NCI-H226 (cell line): ENCODE measurements at regions not wholly inside any gene's neighbourhood (a gene's known extent, or its start where the extent isn't known, plus 50 kb on each side); places are given as distances from the start of the nearest gene placed in this dataset.
A peak's percentile ranks its signal among the peaks of the same experiment; 100 is the strongest.
"Not testable (repeated sequence)": the region's sequence is repeated elsewhere in the genome, so short reads cannot be mapped to it uniquely, and the experiment has no call there.

ENCODE experiments used
- DNase-seq: peaks from one replicate; pipeline ENCODE4 v3.0.0-alpha.2; 2015

DNA sequence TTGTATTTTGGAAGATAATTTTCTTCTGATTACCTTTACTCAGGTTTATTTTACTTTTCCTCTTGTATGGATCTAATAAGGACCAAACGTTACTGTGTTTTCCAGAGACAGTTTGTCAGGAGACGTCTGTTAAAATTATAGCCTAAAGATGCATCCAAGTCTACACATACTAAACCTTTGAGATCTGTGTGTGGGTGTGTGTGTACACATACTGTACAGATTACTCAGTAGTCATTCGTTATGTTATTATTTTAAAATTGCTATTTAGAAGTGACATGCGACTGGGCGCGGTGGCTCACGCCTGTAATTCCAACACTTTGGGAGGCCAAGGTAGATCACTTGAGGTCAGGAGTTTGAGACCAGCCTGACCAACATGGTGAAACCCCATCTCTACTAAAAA is 51.6 kb upstream of the CNTLN start:
- no peak for DNase-seq

DNA sequence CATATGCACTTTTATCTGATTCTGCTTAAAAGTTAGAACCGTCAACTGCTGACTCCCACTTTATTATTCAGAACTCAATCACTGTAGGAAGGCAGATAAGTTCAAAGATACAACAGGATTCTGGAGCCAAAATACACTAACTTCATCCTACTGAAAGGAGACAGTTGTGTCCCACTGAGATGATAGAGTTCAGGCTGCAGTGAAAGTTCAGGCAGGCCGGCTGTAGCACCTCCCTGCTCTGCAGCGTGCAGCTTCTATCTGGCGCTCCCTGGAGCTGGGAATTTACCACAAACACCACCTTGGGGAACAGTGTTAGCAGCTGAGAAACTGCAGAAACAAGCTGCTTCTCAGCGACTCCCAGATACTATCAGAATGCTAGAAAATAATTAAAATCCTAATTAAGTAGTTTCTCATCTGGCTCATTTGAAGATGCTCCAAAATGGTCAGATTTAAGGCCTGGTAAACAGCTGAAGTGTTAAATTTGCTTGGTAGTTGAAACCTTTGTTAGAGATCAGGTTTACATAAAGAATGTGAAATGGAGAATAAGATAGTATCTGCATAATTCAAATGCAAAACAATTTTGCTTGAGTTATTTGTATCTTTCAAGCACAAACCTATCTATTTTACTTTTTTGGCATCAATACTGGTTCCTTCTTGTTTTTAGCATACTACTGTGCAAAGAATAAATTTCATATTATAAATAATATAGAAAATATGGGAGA is 52.3 kb upstream of the CNTLN start:
- no peak for DNase-seq

GRCh38 chr9:17081814-17082213 is 53.0 kb upstream of the CNTLN start:
- no peak for DNase-seq

DNA sequence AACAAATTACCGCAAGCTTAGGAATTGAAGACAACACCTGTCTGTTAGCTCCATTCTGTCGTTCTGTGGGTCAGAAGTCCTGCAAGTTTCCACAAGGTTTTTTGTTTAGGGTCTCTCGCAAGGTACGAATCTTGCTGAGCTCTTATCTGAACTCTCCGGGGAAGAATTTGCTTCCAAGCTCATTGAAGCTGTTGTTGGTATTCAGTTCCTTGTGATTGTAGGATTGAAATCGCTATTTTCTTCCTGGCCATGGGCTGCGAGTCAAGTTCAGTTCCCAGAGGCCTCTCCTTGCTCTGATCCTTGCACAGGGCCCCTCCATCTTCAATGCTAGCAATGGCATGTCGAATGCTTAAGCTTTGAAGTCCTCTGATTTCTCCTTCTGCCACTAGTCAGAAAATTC is 53.5 kb upstream of the CNTLN start:
- no peak for DNase-seq

- no peak for DNase-seq
Observed at GRCh38 chr9:17075758-17076485, 58.9 kb upstream of the CNTLN start.

GRCh38 chr9:17075146-17075757 is 59.6 kb upstream of the CNTLN start:
- DNase-seq = no peak

- not testable (repeated sequence) for DNase-seq
Observed at GRCh38 chr9:17072563-17072962, 62.3 kb upstream of the CNTLN start.

GRCh38 chr9:17068671-17069070 is 66.2 kb upstream of the CNTLN start:
- DNase-seq = no peak

DNA sequence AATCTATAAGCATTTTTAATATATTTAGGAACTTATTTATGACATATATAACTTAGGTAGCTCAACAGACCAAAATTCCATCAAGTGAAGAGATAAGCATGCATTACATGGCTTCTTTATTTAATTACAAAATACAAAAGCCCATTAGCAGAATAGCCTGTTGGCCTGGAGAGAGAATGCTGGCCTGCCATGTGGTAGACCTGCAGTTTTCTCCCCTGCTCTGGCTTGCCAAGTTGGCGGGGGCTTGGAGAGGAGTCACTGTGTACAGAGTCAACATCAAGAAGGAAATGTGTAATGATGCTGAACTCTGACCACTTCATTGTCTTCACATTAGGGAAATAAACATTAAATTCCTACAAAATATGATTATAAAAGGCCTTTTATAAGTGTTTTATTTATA is 69.8 kb upstream of the CNTLN start:
- DNase-seq = no peak

DNA sequence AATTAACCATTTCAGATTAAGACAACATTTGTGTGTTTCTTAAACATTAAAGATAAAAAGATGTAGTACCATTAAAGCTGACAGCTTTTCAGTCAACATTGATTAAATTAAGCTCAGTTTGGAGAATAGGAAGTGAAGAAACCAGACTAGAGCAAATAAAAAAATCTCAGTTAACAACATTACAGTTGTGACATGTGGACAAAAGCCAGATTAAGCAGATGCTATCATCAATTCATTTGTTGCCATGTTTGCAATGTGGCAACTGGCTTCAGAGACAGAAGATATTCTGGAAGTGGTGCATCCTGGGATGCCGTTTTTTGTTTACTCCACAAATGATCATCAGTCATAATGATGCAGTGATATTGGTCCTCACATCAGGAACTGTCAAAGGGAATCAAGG is 70.3 kb upstream of the CNTLN start:
- DNase-seq = no peak

DNA sequence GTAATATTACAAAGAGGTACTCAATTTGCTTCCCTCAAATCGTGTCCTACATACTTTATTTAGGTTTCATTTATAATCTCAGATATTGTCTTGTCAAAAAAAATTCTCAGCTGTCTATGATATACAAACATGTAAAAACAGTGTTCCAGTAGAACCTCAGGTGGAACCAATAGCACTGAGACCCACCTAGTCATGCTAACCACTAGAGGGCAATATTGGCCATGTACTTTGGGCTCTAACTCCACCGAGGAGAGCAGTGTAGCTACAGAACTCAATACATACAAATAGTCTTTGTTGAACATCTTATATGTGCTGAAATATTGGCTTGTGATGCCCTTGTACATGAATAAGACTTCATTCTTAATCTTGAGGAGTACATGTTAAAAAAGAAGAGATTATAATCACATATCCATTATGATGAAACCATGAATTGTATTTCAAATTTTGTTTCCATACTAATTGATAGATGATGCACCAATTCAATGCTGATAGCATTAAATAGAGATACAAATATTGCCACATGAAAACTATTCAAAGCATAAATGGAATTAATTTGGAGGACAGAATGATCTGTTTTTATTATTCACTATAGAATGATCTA is 71.2 kb upstream of the CNTLN start:
- peak; percentile 29 for DNase-seq

GRCh38 chr9:17062497-17062896 is 72.3 kb upstream of the CNTLN start:
- DNase-seq = no peak

DNA sequence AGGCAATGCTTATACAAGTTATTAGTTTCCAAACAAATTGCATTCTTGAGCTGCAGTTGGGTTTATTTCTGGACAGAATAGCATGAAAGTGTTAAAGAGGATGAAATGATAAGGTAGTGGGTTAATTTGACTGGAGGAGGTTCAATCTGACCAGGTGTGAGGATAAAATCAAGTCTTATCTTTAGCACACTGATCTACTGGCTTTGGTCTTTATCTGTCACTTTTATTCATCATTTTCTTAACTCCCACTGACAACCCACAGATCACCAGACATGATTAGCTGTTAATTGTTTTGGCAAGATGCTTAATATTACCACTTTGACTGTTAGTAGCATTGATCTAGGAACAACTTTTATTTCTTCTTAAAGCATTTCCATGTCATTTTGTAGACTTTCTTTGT is 74.4 kb upstream of the CNTLN start:
- DNase-seq = no peak

DNA sequence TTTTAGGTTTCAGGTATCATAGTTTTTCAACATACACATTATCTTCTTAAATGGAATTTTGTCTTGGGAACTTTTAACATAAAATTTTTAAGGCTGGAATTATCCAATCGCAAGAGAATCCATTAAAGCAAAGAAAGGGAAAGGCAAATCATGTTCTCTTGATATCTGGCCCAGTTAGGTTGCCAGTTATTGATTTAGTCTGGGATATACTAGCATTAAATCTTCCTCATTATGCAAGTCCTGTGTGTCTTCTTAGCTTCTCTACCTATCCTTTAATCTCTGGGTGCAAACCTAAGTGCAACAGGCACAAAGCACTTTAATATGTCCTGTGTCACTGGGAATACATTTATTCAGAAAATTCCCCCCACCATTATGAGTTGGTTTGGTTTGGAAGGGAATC is 75.4 kb upstream of the CNTLN start:
- DNase-seq = no peak

GRCh38 chr9:17057729-17058128 is 77.1 kb upstream of the CNTLN start:
- no peak for DNase-seq

- no peak for DNase-seq
Observed at GRCh38 chr9:17052626-17053025, 82.2 kb upstream of the CNTLN start.

DNA sequence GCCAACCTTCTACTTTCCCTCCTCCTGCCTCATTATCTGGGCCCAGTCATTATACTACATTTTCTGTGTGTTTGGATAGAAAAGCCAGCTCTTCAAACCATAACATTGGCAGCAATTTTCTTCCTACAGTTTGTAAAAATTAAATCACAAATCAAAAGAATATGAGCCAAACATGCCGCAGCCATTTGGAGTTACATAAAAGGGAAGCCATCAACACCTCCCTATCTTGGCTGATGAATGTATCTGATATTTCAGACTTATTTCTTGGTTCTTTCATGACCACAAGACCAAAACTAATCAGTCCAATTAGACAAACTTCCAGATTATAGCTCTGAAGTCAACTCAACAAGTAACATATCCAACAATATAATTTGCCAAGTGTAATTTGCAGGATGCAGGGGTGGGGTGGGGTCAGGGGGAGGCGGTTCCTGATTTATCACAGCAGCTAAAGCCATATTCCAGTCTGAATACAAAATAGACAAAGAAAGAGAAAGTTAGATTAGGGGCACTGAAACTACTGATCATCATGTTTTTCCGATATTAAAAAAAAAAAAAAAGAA is 89.4 kb upstream of the CNTLN start:
- no peak for DNase-seq

DNA sequence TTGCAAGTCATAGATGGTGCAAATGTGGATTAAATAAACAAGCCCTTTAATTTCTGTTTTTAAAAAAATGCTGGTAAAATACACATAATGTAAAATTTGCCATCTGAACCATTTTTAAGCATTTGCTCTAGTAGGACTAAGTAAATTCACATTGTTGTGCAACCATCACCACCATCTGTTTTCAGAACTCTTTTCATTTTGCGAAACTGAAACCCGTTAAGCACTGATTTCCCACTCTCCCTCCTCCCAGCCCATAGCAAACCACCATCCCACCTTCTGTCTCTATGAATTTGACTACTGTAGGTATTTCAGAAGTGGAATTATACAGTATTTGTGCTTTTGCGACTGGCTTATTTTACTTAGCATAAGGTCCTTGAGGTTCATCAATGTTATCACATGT is 103.3 kb upstream of the CNTLN start:
- DNase-seq = no peak

DNA sequence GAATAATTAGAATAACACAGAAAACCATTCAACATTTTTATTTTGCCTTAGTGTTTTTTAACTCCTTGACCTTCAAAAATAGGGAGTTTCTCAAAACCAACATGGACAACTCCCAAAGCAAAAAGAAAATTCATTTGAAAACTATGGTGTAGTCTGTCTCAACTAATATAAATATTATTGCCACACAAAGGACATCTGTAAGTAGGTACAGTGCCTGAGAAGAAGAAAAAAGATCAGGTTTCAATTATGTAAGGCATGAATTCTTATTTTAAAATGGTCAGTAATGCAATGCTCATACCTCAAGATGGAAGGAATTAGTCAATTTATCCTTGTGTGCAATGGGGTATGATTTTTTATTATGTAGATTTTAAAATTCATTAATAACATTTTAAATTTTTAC is 109.6 kb upstream of the CNTLN start:
- DNase-seq = no peak

DNA sequence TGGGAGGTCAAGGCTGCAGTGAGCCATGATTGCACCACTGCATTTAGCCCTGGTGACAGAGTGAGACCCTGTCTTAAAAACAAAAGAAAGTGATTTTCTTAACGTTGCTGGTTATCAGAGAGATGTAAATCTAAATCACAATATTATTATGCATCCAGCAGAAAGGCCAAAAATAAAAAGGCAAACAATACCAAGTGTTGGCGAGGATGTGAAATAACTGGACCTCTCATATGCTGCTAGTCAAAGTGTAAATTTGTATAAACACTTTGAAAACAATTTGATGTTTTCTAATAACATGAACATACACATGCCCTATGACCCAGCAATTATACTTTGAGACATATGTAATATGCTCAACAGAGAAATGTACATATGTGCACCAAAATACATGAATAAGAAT is 110.7 kb upstream of the CNTLN start:
- DNase-seq = no peak

GRCh38 chr9:17021387-17021970 is 113.4 kb upstream of the CNTLN start:
- peak; percentile 23 for DNase-seq

DNA sequence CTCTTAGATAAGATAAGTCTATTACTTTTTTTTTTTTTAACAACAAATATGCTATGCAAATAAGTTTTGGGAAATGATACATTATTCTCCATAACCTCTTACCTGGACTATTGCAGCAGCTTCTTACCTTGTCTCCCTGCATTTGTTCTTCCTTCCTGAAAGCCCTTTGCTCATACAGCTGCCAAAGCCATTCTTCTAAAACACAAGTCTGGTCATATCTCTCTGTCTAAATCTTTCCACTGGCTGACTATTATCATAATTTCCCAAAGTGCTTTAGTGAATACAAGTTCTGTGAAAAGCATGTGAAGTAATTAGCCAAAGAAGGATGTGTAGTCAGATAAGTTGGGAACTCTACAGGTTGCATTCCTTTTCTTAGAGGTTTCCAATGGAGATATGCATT is 115.4 kb upstream of the CNTLN start:
- no peak for DNase-seq

DNA sequence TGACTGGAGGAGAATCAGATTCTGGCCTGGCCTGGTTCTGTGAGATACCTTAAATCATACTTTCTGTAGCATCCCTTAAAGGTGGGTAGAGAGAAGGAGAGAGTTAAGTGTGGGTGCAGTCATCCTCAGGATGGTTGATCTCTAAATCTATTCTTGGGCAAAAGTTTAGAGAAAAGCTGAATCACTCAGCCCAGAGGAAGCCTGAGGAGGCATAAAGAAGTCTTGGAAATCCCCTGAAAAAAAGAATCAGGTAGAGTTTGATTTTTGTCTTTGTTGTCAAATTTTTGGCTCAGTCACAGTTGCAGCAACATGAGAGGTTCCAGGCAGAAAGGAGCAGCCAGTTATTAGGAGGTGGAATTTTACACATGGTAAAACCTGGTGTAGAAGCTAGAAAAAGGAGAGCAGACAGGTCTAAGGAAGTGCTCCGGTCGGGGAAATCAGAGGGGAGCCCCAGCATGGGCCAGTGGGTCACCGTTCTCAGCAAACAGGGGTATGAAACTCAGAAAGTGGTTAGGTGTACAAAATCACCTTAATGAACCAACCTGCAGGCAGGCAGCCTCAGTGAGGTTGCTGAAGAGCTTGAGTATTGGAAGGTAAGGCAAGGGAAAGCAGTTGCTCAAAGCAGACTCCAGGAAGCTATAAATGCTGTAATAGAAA is 116.2 kb upstream of the CNTLN start:
- no peak for DNase-seq
